ENCODE measurements at regions not wholly inside any gene's neighbourhood (a gene's known extent, or its start where the extent isn't known, plus 50 kb on each side); places are given as distances from the start of the nearest gene placed in this dataset.

GRCh38 chr7:1380821-1381580 lies 78.3 kb downstream of the MICALL2 start:
- no peak for DNase-seq

DNA sequence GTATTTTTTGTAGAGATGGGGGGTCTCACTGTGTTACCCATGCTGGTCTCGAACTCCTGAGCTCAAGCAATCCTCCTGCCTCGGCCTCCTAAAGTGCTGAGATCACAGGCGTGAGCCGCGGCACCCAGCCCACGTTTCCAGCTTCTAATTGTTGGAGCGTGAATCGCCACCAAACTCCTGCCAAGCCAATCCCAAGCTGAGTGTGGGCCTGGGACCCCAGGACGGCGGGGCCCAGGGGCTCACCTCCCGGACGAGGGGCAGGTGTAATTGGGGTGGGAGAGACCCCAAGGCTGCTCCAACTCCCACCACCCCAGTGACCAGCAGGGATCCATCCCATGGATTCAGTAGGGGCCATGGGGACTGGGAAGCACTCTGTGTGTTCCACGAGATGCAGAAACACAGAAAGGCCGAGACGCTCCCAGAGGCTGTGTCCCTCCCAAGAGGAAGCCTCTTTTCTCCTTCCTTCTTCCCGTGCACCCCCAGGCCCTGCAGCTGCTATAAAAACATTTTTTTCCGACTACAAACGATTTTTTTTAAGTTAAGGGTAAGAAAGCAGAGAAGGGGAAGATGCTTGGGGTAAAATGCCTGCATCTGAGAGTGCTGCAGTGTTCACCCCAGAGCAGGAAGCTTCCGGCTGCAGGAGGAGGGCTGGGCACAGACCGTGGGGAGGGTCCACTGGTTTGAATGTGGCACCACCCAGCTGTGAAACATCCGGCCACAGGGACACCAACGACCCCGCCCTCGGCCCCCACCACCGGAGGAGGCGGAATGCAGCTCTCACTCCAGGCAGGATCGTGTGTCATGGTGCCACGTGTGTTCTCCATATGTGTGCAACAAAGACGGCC lies 76.5 kb downstream of the MICALL2 start:
- DNase-seq = no peak

- no peak for DNase-seq
Observed at GRCh38 chr7:1383398-1384112, 75.7 kb downstream of the MICALL2 start.

DNA sequence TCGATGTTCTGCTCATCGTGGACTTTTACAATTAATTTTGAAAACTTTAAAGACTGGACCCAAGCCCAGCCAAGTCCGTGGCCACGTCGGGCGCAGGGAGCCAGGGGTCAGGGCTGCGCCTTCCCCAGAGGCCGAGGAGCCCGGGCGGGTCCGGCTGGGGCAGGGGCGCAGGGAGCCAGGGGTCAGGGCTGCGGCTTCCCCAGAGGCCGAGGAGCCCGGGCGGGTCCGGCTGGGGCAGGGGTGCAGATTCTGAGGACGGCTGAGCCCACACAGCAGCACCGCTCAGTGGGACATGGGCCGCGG lies 75.2 kb downstream of the MICALL2 start:
- no peak for DNase-seq

All from activated CD4-positive, alpha-beta T cell treated with anti-CD3 and anti-CD28 coated beads, Interleukin-2, amount 50 U/mL, for 16 hours (primary cell).